ENCODE measurements at regions not wholly inside any gene's neighbourhood (a gene's known extent, or its start where the extent isn't known, plus 50 kb on each side); places are given as distances from the start of the nearest gene placed in this dataset.
"Not testable (repeated sequence)": the region's sequence is repeated elsewhere in the genome, so short reads cannot be mapped to it uniquely, and the experiment has no call there.

DNA sequence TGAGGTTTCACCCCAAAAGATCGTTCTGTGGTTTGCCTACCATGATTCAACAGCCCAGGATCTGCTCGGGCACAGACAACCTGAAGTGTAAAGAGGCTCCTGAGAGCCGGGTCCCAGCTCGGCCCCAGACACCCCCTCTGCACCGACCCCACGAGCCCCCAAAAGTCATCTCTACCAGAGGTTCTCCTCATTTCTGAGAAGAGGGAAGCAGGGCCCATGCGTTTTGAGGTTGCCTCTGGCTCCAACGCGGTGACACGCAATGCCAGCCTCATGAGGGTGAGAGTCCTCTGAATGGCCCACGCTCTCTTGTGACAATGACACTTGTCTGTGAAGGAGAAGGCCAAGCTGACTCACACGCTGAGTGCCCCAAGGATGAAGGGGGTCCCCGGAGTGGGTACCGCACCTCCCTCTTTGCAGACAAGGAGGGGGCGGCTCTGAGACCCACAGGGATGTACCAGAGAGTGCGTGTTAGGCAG is 153.0 kb upstream of the TPTE start:
- not testable (repeated sequence) for DNase-seq

DNA sequence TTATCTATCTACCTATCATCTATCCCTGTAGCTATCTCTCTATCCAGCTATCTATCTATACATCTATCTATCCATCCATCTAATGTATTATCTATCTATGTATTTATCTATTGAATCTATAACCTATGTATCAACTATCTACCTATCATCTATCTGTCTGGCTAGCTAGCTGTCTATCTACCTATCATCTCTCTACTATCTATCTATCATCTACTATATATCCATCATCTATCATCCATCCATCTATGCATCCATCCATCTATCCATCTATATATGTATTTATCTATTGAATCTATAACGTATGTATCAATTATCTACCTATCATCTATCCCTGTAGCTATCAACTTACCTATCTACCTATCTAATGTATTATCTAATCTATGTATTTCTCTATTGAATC is 152.1 kb upstream of the TPTE start:
- not testable (repeated sequence) for DNase-seq

DNA sequence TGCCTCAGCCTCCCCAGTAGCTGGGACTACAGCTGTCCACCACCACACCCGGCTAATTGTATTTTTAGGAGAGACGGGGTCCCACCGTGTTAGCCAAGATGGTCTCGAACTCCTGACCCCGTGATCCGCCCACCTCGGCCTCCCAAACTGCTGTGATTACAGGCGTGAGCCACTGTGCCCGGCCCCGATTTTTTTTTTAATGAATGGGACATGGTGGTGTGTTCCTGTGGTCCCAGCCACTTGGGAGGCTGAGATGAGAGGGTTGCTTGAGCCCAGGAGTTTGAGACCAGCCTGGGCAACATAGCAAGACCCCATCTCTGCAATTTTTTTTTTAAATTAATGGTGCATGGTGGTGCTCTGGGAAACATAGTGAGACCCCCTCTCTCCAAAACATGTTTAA is 143.6 kb upstream of the TPTE start:
- DNase-seq, result not testable (repeated sequence)

DNA sequence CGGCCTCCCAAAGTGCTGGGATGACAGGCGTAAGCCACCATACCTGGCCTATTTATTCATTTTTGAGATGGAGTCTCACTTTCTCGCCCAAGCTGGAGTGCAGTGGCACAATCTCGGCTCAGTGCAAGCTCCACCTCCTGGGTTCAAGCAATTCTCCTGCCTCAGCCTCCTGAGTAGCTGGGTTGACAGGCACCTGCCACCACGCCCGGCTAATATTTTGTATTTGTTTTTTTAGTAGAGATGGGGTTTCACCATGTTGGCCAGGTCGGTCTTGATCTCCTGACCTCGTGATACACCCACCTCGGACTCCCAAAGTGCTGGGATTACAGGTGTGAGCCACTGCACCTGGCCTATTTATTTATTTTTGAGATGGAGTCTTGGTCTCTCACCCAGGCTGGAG is 141.6 kb upstream of the TPTE start:
- DNase-seq, result not testable (repeated sequence)

DNA sequence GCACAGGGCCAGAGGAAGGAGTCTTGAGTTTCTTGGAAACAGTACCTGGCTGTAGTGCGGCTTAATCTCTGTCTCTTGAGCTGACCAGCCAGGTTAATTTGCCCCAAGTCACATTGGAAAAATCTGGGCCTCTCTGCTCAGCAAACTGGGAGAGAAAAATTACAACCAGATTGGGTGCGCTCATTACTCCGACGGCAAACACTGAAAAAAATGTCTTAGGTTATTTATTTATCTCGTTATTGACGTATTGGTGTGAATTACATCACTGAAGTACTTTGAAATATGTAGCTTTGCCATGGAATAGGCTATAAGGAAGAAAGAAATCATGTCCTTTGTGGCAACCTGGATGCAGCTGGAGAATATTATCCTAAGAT is 139.7 kb upstream of the TPTE start:
- not testable (repeated sequence) for DNase-seq

DNA sequence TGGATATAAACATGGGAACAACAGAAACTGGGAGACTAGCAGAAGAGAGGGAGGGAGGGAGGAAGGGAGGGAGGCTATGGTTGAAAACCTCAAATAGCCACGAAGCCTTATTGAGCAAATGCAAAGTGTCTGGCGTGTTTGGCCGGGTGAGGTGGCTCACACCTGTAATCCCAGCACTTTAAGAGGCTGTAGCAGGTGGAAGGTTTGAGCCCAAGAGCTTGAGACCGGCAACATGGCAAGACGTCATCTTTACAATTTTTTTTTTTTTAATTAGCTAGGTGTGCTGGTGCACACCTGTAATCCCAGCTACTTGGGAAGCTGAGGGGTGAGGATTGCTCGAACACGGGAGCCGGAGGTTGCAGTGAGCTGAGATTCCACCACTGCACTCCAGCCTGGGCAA is 139.2 kb upstream of the TPTE start:
- DNase-seq, result not testable (repeated sequence)

DNA sequence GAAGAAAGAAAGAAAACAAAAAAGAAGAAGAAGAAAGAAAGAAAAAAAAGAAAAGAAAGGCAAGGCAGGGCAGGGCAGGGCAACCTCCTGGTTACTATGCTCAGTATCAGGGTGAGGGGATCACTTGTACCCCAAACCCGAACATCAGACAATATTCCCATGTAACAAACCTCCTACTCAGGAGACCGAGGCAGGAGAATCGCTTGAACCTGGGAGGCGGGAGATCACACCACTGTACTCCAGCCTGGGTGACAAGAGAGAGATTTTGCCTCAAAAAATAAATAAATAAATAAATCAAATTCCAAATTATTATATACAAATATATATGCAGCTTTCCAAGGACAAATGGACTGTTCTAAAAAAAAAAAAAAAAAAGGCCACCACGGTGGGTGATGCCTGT is 138.8 kb upstream of the TPTE start:
- not testable (repeated sequence) for DNase-seq

DNA sequence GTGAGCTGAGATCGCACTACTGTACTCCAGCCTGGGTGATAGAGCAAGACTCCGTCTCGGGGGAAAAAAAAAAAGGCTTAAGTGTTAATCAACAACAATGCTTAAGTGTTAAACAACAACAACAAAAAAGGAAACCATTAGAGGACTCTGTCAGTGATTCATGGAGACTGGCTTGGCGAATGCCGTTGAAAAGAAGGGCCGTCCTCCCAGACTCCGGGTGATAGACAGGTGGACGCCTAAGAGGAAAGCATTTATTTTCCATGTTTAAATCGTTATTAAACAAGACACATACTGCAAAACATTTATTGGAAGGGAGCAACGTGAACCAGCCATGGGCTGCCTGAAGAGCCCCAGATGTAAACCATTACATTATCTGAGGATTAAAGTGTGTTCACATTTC is 137.8 kb upstream of the TPTE start:
- not testable (repeated sequence) for DNase-seq

DNA sequence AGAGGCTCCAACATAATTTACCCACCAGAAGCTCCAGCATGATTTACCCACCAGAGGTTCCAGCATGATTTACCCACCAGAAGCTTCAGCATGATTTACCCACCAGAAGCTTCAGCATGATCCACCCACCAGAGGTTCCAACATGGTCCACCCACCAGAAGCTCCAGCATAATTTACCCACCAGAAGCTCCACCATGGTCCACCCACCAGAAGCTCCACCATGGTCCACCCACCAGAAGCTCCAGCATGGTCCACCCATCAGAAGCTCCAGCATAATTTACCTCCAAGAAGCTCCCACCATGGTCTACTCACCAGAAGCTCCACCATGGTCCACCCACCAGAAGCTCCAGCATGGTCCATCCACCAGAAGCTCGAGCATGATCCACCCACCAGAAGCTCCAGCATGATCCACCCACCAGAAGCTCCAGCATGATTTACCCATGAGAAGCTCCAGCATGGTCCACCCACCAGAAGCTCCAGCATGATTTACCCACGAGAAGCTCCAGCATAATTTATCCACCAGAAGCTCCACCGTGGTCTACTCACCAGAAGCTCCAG is 137.0 kb upstream of the TPTE start:
- not testable (repeated sequence) for DNase-seq

DNA sequence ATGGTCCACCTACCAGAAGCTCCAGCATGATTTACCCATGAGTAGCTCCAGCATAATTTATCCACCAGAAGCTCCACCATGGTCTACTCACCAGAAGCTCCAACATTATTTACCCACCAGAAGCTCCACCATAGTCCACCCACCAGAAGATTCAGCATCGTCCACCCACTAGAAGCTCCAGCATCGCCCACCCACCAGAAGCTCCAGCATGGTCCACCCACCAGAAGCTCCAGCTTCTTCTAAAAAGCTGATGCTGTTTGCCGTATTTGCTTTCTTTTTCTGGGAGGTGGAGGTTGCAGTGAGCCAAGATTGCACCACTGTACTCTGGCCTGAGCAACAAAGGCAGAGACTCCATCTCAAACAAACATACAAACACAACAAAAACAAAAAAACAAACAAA is 136.2 kb upstream of the TPTE start:
- DNase-seq, result not testable (repeated sequence)

DNA sequence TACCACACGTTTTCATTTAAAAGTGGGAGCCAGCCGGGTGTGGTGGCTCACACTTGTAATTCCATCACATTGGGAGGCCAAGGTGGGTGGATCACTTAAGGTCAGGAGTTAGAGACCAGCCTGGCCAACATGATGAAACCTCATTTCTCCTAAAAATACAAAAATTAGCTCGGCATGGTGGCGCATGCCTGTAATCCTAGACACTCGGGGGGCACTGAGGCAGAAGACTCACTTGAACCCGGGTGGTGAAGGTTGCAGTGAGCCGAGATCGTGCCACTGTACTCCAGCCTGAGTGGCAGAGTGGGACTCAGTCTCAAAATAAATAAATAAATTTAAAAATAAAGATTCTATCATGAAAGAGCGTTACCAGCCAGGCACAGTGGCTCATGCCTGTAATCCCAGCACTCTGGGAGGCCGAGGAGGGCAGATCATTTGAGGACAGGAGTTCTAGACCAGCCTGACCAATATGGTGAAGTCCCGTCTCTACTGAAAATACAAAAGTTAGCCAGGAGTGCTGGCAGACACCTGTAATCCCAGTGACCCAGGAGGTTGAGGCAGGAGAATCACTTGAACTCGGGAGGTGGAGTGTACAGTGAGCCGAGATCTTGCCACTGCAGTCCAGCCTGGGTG is 135.4 kb upstream of the TPTE start:
- not testable (repeated sequence) for DNase-seq

DNA sequence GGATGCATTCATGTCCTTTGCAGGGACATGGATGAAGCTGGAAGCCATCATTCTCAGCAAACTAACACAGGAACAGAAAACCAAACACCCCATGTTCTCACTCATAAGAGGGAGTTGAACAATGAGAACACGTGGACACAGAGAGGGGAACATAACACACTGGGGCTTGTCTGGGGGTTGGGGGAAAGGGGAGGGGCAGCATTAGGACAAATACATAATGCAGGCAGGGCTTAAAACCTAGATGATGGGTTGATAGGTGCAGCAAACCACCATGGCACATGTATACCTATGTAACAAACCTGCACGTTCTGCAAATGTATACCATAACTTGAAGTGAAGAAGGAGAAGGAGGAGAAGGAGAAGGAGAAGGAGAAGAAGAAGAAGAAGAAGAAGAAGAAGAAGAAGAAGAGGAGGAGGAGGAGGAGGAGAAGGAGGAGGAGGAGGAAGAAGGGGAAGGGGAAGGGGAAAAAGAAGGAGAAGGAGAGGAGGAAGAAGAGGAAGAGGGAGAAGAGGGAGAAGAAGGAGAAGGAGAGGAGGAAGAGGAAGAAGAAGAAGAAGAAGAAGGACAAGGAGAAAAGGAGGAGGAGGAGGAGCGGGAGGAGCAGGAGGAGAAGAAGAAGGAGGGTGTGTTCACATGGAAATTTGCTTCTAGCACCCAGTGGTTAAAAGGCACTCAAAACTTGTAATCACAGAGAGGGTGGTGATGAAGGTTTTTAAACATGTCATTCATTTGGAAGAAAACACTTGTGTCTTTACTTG is 133.5 kb upstream of the TPTE start:
- DNase-seq, result not testable (repeated sequence)

DNA sequence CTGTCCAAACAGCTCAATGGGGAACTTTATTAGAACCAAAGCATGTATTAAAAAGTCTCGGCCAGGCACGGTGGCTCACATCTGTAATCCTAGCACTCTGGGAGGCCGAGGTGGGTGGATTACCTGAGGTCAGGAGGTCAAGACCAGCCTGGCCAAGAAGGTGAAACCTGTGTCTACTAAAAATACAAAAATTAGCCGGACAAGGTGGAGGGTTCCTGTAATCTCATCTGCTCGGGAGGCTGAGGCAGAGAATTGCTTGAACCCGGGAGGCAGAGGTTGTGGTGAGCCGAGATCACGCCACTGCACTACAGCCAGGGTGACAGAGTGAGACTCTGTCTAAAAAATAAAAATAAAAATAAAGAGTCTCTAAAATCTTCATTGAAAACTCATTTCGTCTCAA is 132.8 kb upstream of the TPTE start:
- DNase-seq, result not testable (repeated sequence)

DNA sequence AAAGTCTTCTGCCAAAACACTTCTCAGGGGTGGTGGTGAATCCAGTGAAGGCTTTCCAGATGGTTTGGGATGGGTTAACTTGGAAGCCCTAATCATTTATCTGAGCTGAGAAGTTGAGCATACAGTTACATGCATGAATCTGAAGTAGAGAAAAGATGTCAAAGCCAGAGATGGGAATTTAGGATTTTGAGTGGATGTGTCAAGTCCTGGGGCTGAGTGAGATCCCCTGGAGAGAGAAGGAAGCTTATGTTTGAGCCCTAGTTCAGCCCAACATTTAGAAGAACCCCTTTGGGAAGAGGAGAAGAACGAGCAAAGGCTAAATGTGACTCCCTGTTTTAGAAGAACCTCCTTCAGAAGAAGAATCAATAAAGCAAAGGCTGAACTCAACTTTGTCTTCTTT is 129.1 kb upstream of the TPTE start:
- not testable (repeated sequence) for DNase-seq

DNA sequence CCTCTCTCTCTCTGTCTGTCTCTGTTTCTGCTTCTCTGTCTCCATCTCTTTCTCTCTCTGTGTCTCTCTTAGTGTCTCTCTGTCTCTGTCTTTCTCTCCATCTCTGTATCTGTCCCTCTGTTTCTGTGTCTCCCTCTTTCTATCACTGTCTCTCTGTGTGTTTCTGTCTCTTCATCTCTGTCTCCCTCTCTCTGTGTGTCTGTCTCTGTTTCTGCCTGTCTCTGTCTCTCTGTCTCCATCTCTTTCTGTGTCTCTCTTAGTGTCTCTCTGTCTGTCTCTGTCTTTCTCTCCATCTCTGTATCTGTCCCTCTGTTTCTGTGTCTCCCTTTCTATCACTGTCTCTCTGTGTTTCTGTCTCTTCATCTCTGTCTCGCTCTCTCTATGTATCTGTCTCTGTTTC is 125.4 kb upstream of the TPTE start:
- DNase-seq, result not testable (repeated sequence)

DNA sequence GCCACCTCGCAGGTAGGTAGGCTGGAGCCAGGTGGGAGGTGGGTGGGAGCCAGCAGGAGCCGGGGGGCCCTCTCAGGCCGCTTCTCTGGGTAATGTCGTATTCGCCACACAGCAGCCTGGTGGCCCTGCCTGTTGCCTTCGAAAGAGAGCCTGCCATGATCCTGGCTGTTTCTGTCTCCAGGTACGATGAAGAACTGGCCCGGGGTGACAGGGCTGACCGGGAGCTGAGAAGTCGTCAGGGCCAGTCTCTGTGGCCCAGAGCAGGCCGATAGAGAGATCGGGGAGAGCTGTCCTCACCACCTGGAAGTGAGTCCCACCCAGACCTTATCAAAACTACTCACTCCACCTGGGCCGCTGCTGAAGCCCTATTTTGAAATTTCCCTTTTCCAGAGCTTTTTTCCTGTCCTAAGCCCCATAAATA is 123.9 kb upstream of the TPTE start:
- not testable (repeated sequence) for DNase-seq

DNA sequence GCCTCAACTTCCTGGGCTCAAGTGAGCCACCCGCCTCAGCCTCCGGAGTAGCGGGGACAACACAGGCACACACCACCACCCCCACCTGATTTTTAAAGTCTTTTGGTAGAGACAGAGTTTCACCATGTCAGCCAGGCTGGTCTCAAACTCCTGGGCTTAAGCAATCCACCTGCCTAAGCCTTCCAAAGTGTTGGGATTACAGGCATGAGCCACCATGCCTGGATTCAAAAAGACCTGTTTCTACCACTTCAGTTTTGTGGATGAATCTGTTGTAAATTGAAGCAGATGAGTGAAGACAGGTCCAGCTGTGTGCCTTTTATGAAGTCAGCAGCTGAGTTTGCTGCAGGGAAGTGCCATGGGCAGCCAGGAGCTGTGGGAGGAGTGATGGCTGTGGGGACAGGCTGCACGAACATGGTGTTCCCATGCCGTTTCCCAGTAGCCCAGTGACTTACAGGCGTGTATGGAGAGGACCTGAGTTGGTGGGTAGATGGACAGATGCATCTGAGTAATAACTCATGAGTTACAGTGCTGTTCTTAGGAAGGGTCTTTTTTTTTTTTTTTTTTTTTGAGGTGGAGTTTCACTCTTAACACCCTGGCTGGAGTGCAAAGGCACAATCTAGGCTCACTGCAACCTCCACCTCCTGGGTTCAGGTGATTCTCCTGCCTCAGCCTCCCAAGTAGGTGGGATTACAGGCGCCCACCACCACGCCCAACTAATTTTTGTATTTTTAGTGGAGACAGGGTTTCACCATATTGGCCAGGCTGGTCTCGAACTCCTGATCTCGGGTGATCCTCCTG is 122.5 kb upstream of the TPTE start:
- DNase-seq, result not testable (repeated sequence)

DNA sequence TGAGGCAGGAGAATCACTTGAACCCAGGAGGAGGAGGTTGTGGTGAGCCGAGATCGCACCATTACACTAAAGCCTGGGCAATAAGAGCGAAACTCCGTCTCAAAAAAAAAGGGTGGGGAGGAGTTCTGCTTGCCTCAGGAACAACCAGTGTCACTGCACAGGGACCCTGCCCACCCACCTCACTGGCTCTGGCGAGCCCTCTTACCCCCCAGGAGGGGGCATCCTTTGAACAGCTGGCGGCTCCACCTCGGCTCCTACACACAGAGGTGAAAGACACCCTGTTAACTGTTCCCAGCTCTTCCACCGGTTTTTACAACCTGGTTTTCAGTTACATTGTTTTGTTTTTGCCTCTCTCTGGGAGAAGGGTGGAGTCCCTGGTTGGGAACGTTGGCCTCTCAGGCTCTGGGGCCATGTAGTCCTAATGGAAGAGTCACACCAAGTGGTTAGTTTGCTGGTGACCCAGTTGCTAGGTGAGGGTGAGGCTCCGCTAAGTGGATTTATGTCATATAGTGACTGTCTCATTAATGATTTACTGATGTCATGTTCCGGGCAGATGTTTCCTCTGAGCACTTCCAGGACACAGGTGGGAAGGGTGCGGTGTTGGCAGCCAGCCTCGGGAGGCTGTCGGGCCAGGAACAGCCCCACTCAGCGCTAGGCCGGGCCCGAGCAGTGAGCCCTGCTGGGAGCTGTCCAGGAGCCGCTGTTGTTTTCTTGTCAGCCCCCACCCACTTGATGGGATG is 120.6 kb upstream of the TPTE start:
- not testable (repeated sequence) for DNase-seq

DNA sequence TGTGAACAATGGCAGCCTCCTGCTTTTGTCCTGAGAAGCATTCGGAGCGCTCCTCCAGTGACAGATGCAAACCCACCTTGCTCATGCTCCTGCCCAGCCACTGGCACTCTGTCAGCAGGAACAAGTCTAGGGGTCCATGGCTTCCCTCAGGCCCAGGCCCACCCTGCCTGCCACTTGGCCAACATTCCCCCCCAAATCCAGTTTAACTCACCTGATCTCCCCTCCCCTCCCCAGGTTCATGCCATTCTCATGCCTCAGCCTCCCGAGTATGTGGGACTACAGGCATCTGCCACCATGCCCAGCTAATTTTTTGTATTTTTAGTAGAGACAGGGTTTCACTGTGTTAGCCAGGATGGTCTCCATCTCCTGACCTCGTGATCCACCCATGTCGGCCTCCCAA is 118.9 kb upstream of the TPTE start:
- DNase-seq, result not testable (repeated sequence)

DNA sequence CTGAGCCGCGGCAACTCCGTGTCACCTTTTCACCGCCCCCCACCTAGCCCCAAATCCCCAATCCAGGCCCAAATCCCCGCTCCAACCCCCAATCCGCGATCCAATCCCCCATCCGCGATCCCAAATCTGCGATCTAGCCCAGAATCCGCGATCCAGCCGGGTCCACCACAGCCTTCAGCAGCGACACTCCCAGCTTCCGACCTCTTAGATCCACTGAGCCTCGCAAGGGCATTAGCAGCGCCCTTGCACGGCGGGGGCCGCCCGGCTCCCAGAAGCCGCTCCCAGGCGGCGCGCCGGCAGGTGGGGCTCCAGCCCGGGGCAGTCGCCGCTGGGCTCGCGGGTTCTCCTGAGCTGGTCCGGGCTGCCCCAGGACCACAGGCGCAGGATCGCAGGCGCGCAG is 116.1 kb upstream of the TPTE start:
- DNase-seq, result not testable (repeated sequence)

DNA sequence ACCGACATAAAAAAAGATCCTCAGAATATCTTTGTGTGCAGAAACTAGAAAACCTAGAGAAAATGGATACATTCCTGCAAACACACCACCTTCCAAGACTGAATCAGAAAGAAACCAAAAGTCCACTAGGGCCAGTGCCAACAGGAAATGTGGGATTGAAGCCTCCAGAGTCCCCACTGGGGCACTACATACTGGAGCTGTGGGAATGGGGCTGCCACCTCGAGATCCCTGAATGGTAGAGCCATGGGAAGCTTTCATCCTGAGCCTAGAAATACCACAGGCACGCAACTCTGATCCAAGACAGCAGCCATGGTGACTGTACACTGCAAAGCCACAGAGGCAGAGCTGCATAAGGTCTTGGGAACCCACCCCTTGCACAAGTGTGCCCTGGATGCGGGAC is 111.6 kb upstream of the TPTE start:
- not testable (repeated sequence) for DNase-seq

DNA sequence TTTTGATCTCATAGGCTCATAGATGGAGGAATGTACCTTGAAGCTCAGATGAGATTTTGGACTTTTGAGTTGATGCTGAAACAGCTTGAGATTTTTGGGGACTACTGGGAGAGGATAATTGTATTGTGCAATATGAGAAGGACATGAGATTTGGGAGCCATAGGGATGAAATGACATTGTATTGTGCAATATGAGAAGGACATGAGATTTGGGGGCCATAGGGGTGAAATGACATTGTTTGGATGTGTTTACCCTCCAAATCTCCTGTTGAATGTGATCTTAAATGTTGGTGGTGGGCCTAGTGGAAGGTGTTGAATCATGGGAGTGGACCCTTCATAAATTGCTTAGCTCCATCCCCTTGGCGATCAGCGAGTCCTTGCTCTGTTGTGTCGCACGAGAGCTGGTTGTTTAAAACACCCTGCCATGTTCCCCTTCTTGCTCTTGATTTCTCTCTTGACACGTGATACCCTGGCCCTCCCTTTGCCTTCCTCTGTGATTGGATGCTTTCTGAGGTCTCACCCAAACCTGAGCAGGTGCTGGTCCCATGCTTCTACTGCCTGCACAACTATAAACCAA is 110.9 kb upstream of the TPTE start:
- DNase-seq, result not testable (repeated sequence)

Data from activated CD4-positive, alpha-beta T cell treated with anti-CD3 and anti-CD28 coated beads for 48 hours (primary cell).